ENCODE measurements at regions not wholly inside any gene's neighbourhood (a gene's known extent, or its start where the extent isn't known, plus 50 kb on each side); places are given as distances from the start of the nearest gene placed in this dataset.

- TF ChIP-seq POLR2A (IDR thresholded peaks at IDR 0.05; ENCODE audit: low read depth, low read length): no peak
- TF ChIP-seq POLR2AphosphoS5 (IDR thresholded peaks at IDR 0.05; ENCODE audit: low read depth, low read length): no peak
- TF ChIP-seq TAF1 (IDR thresholded peaks at IDR 0.05; ENCODE audit: borderline replicate concordance, low read depth, low read length): no peak
Observed at GRCh38 chr3:87161013-87161412, 66.1 kb upstream of the CHMP2B start.
